ENCODE measurements at regions not wholly inside any gene's neighbourhood (a gene's known extent, or its start where the extent isn't known, plus 50 kb on each side); places are given as distances from the start of the nearest gene placed in this dataset.

GRCh38 chr2:15706986-15707632, 115.4 kb downstream of the DDX1 start:
- Histone ChIP-seq H3K4me1 (ENCODE audit: insufficient read depth, low read length) (no peaks in the 10 kb centered on the region), H3K36me3 (ENCODE audit: insufficient read depth, low read length) (no peaks in the 10 kb centered on the region), H3K9ac (ENCODE audit: low read depth, low read length) (no peak overlapping the region), H3K27ac (ENCODE audit: low read length) (no peak overlapping the region), H3K27me3 (ENCODE audit: insufficient read depth, low read length, poor library complexity) (no peaks in the 10 kb centered on the region), H3K4me2 (ENCODE audit: insufficient read depth, low read length) (no peak overlapping the region), H3K9me3 (ENCODE audit: insufficient read depth, low read length, severe bottlenecking) (no peaks in the 10 kb centered on the region), H3K4me3 (ENCODE audit: low read depth in 1 of 2, low read length in 2 of 2) (no peak overlapping the region), H2AFZ (ENCODE audit: low read depth, low read length) (no peak overlapping the region), H4K20me1 (ENCODE audit: insufficient read depth, low read length) (no peaks in the 10 kb centered on the region), H3K79me2 (ENCODE audit: insufficient read depth, low read length) (no peaks in the 10 kb centered on the region)
- ATAC-seq (ENCODE audit: insufficient read depth, low read depth) (no peak), DNase-seq (no peak)
- TF ChIP-seq CTCF (IDR thresholded peaks at IDR 0.05; ENCODE audit: borderline replicate concordance, extremely low read depth, low read length, poor library complexity, severe bottlenecking) (no peak), EZH2 (IDR thresholded peaks at IDR 0.05; ENCODE audit: borderline replicate concordance, low read depth, low read length, severe bottlenecking) (no peak)

GRCh38 chr2:15708161-15708560, 116.5 kb downstream of the DDX1 start:
- Histone ChIP-seq H3K9ac (ENCODE audit: low read depth, low read length) (no peak overlapping the region), H2AFZ (ENCODE audit: low read depth, low read length) (no peak overlapping the region), H4K20me1 (ENCODE audit: insufficient read depth, low read length) (no peaks in the 10 kb centered on the region), H3K79me2 (ENCODE audit: insufficient read depth, low read length) (no peaks in the 10 kb centered on the region), H3K4me1 (ENCODE audit: insufficient read depth, low read length) (no peaks in the 10 kb centered on the region), H3K27me3 (ENCODE audit: insufficient read depth, low read length, poor library complexity) (no peaks in the 10 kb centered on the region), H3K36me3 (ENCODE audit: insufficient read depth, low read length) (no peaks in the 10 kb centered on the region), H3K9me3 (ENCODE audit: insufficient read depth, low read length, severe bottlenecking) (no peaks in the 10 kb centered on the region), H3K4me2 (ENCODE audit: insufficient read depth, low read length) (no peak overlapping the region), H3K27ac (ENCODE audit: low read length) (no peak overlapping the region), H3K4me3 (ENCODE audit: low read depth in 1 of 2, low read length in 2 of 2) (no peak overlapping the region)
- no peak for ATAC-seq (ENCODE audit: insufficient read depth, low read depth)
- DNase-seq = no peak
- TF ChIP-seq EZH2 (IDR thresholded peaks at IDR 0.05; ENCODE audit: borderline replicate concordance, low read depth, low read length, severe bottlenecking) = no peak
- TF ChIP-seq CTCF (IDR thresholded peaks at IDR 0.05; ENCODE audit: borderline replicate concordance, extremely low read depth, low read length, poor library complexity, severe bottlenecking) = no peak

- Histone ChIP-seq H3K79me2 (ENCODE audit: insufficient read depth, low read length) (no peaks in the 10 kb centered on the region), H3K27me3 (ENCODE audit: insufficient read depth, low read length, poor library complexity) (no peaks in the 10 kb centered on the region), H3K36me3 (ENCODE audit: insufficient read depth, low read length) (no peaks in the 10 kb centered on the region), H3K27ac (ENCODE audit: low read length) (no peak overlapping the region), H4K20me1 (ENCODE audit: insufficient read depth, low read length) (no peaks in the 10 kb centered on the region), H3K4me3 (ENCODE audit: low read depth in 1 of 2, low read length in 2 of 2) (no peak overlapping the region), H3K9ac (ENCODE audit: low read depth, low read length) (no peak overlapping the region), H2AFZ (ENCODE audit: low read depth, low read length) (no peak overlapping the region), H3K4me1 (ENCODE audit: insufficient read depth, low read length) (no peaks in the 10 kb centered on the region), H3K9me3 (ENCODE audit: insufficient read depth, low read length, severe bottlenecking) (no peaks in the 10 kb centered on the region), H3K4me2 (ENCODE audit: insufficient read depth, low read length) (no peak overlapping the region)
- no peak for TF ChIP-seq CTCF (IDR thresholded peaks at IDR 0.05; ENCODE audit: borderline replicate concordance, extremely low read depth, low read length, poor library complexity, severe bottlenecking)
- DNase-seq (no peak), ATAC-seq (ENCODE audit: insufficient read depth, low read depth) (no peak)
Measured at GRCh38 chr2:15708865-15709820, 117.5 kb downstream of the DDX1 start.

Measured in DND-41 (cell line).